Esophagus muscularis mucosa (tissue), 4 donors: ENCODE measurements at regions not wholly inside any gene's neighbourhood (a gene's known extent, or its start where the extent isn't known, plus 50 kb on each side); places are given as distances from the start of the nearest gene placed in this dataset.

ENCODE experiments used
- DNase-seq: peaks from one replicate; pipeline ENCODE4 v3.0.0-alpha.2; 2017; ENCODE audit errors: extremely low spot score
- H3K27ac ChIP-seq, 4 donors: fragments of 200-600 bp; sonication (generic); replicated peaks in 1 of 4; 1 replicate in 3 of 4; 2 replicates in 1 of 4; pipeline ENCODE4 v1.5.1; 2016 to 2019; ENCODE audit warnings: mild to moderate bottlenecking in 1 of 4
- H3K27me3 ChIP-seq, 4 donors: fragments of 200-600 bp; sonication (generic); one replicate each; pipeline versions ENCODE4 v1.5.1 to v1.6.0; 2016 to 2019
- H3K36me3 ChIP-seq, 4 donors: fragments of 200-600 bp; sonication (generic); one replicate each; pipeline ENCODE4 v1.5.1; 2016 to 2019
- H3K4me1 ChIP-seq, 4 donors: fragments of 200-600 bp; sonication (generic); one replicate each; pipeline ENCODE4 v1.5.1; 2016 to 2019
- H3K4me3 ChIP-seq, 4 donors: fragments of 200-600 bp; sonication (generic); 1 replicate in 2 of 4; 2 replicates in 2 of 4; pipeline ENCODE4 v1.5.1; 2016 to 2019; ENCODE audit warnings: mild to moderate bottlenecking in 4 of 4, moderate library complexity in 1 of 4
- H3K9me3 ChIP-seq, 4 donors: fragments of 200-600 bp; sonication (generic); 1 replicate in 3 of 4; 2 replicates in 1 of 4; pipeline ENCODE4 v1.5.1; 2016 to 2019
- EP300 ChIP-seq: sonication (generic); formaldehyde crosslinking; IDR thresholded peaks from one replicate; pipeline ENCODE4 v1.6.1; 2017; ENCODE audit warnings: antibody characterized with exemption
- POLR2A ChIP-seq: fragments of 450-650 bp; IDR thresholded peaks from one replicate; pipeline ENCODE4 v1.6.1; 2017; ENCODE audit warnings: antibody characterized with exemption, moderate library complexity, mild to moderate bottlenecking, low read depth
- POLR2AphosphoS5 ChIP-seq, 2 donors: sonication (generic); formaldehyde crosslinking; IDR thresholded peaks; one replicate each; pipeline ENCODE4 v1.6.1; 2017; ENCODE audit warnings: antibody characterized with exemption in 2 of 2
- WGBS: methylation state at CpG from one replicate; pipeline ENCODE4 v1.1.5; 2018; 5-methylcytosine and 5-hydroxymethylcytosine counted together
- intact Hi-C: fragments of 100-400 bp; cut with DNase I; formaldehyde crosslinking; loops from one replicate; pipeline ENCODE4 v1.15.1; 2023
- TF ChIP-seq, protein P1 (sequence below), 3 experiments: fragments of 200-600 bp in 2 of 3; fragments of 450-650 bp in 1 of 3; sonication (generic) in 2 of 3; IDR thresholded peaks; one replicate each; pipeline ENCODE4 v1.5.1; 2017 to 2019; ENCODE audit warnings: antibody characterized with exemption in 3 of 3, mild to moderate bottlenecking in 2 of 3, moderate library complexity in 1 of 3

DNA sequence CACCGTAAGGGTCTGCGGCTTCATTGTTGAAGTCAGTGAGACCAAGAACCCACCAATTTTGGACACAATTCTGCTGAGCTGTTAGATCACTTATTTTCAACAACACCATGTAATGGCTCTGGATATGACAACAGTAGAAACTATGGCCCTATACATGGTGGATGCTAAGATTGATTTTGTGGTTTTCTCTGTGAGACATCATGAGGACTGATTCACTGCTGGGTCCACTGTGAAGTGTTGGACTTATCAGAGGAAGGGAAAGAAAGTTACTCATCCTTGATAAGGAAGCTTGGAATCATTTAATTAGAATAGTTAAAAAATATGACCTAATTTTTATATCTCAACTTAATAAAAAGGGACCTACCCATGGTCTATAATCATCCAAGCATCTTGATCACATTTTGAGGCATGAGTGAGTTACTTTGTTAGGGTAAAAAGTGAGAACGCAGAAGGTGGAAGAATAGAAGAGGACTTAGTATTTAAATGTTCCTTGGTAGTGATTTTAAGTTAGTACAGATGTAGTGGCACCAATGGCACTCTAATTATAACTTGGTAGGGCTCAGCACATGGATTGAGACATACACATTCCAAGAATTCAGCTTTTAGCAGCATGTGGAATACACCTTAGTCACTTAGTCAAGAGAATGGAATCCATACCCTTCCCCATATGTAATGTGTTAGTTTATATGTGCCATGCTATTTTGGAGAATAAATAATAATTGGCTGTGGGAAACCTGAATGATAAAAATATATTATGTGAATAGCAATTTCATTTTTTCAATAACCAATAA lies 123.5 kb upstream of the CD180 start:
- no peak for DNase-seq
- no peak overlapping the region for H3K27ac ChIP-seq
- no peaks in the 10 kb centered on the region for H3K9me3 ChIP-seq
- H3K4me3 ChIP-seq, result no peak overlapping the region
- intact Hi-C loops, result no loop called here
- peaks cover 0 to 9% (median 5%) of the 10 kb centered on the region in 4 donors for H3K4me1 ChIP-seq
- TF ChIP-seq POLR2AphosphoS5 (IDR thresholded peaks at IDR 0.05) (no peak), POLR2A (no peak), EP300 (no peak)
- TF ChIP-seq, protein P1, sequence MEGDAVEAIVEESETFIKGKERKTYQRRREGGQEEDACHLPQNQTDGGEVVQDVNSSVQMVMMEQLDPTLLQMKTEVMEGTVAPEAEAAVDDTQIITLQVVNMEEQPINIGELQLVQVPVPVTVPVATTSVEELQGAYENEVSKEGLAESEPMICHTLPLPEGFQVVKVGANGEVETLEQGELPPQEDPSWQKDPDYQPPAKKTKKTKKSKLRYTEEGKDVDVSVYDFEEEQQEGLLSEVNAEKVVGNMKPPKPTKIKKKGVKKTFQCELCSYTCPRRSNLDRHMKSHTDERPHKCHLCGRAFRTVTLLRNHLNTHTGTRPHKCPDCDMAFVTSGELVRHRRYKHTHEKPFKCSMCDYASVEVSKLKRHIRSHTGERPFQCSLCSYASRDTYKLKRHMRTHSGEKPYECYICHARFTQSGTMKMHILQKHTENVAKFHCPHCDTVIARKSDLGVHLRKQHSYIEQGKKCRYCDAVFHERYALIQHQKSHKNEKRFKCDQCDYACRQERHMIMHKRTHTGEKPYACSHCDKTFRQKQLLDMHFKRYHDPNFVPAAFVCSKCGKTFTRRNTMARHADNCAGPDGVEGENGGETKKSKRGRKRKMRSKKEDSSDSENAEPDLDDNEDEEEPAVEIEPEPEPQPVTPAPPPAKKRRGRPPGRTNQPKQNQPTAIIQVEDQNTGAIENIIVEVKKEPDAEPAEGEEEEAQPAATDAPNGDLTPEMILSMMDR (IDR thresholded peaks at IDR 0.05), result no peak
- WGBS, result 99% methylated on average over 3 of the region's 3 CpGs
- no peaks in the 10 kb centered on the region for H3K36me3 ChIP-seq
- no peaks in the 10 kb centered on the region for H3K27me3 ChIP-seq

DNA sequence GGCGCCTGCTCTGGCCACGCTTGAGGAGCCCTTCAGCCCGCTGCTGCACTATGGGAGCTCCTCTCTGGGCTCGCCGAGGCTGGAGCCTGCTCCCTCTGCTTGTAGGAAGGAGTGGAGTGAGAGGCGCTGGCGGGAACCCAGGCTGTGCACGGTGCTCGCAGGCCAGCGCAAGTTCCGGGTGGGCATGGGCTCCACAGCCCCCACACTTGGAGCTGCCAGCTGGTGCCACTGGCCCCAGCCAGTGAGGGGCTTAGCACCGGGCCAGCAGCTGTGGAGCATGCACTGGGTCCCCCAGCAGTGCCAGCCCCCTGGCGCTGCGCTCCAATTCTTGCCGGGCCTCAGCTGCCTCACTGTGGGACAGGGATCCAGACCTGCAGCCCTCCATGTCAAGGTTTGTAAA lies 122.1 kb upstream of the CD180 start:
- intact Hi-C loops, result no loop called here
- 98% methylated on average over 14 of the region's 15 CpGs for WGBS

DNA sequence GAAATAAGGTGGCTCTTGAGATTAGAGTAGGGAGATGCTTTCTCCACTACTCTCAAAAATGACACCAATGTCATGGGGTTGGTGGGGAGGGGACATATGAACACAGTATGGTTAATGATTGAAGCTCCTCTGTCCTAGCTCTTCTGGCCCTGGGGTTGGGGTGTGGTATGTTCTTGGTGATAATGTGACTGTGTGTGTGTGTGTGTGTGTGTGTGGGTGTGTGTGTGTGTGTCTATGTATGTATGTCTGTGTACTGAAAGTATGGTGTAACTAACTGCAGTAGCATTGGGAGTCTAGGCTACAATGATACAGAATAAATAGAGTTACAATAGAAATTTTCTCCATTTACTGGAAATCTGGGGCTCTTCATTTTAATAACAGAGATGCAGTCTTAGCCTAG lies 121.0 kb upstream of the CD180 start:
- TF ChIP-seq EP300 (no peak), POLR2AphosphoS5 (IDR thresholded peaks at IDR 0.05) (no peak), POLR2A (no peak)
- TF ChIP-seq, protein P1 (IDR thresholded peaks at IDR 0.05), result no peak
- no peak overlapping the region for H3K4me3 ChIP-seq
- intact Hi-C loops, result no loop called here
- DNase-seq, result no peak
- H3K9me3 ChIP-seq, result no peaks in the 10 kb centered on the region
- H3K4me1 ChIP-seq, result peaks cover 0 to 13% (median 9%) of the 10 kb centered on the region in 4 donors
- no peaks in the 10 kb centered on the region for H3K36me3 ChIP-seq
- H3K27me3 ChIP-seq, result no peaks in the 10 kb centered on the region
- H3K27ac ChIP-seq, result no peak overlapping the region

More for the DNA sequence above, 122.1 kb upstream of the CD180 start:
- Histone ChIP-seq H3K27ac (no peak overlapping the region), H3K27me3 (no peaks in the 10 kb centered on the region), H3K36me3 (no peaks in the 10 kb centered on the region), H3K4me3 (no peak overlapping the region), H3K9me3 (no peaks in the 10 kb centered on the region), H3K4me1 (peaks cover 0 to 13% (median 9%) of the 10 kb centered on the region in 4 donors)
- no peak for DNase-seq
- TF ChIP-seq POLR2AphosphoS5 (IDR thresholded peaks at IDR 0.05) (no peak), EP300 (no peak), POLR2A (no peak)
- TF ChIP-seq, protein P1 (IDR thresholded peaks at IDR 0.05), result no peak

DNA sequence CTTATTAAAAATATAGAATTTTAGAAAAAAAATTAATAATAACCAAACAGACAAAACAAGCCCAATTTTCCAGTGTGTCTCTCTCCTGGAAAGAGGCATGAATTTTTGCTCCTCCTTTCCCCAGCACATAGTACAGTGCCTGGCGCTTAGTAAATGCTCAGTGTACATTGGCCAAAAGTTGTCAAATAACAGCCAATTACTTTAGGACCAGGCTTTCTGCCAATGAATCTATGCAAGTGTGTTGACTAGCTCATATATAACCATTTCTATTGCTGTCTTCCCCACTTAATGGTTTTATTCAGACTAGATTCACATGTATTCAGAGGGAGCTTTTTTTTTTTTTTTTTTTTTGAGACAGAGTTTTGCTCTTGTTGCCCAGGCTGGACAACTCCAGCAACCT lies 120.1 kb upstream of the CD180 start:
- intact Hi-C loops, result no loop called here
- Histone ChIP-seq H3K36me3 (no peaks in the 10 kb centered on the region), H3K27ac (no peak overlapping the region), H3K9me3 (no peaks in the 10 kb centered on the region), H3K27me3 (no peaks in the 10 kb centered on the region), H3K4me1 (peaks cover 0 to 13% (median 9%) of the 10 kb centered on the region in 4 donors), H3K4me3 (no peak overlapping the region)
- DNase-seq, result no peak
- 100% methylated on average over 1 of the region's 1 CpG for WGBS
- TF ChIP-seq, protein P1 (IDR thresholded peaks at IDR 0.05), result no peak
- no peak for TF ChIP-seq POLR2A
- TF ChIP-seq EP300, result no peak
- no peak for TF ChIP-seq POLR2AphosphoS5 (IDR thresholded peaks at IDR 0.05)
